ENCODE measurements at regions not wholly inside any gene's neighbourhood (a gene's known extent, or its start where the extent isn't known, plus 50 kb on each side); places are given as distances from the start of the nearest gene placed in this dataset.

DNA sequence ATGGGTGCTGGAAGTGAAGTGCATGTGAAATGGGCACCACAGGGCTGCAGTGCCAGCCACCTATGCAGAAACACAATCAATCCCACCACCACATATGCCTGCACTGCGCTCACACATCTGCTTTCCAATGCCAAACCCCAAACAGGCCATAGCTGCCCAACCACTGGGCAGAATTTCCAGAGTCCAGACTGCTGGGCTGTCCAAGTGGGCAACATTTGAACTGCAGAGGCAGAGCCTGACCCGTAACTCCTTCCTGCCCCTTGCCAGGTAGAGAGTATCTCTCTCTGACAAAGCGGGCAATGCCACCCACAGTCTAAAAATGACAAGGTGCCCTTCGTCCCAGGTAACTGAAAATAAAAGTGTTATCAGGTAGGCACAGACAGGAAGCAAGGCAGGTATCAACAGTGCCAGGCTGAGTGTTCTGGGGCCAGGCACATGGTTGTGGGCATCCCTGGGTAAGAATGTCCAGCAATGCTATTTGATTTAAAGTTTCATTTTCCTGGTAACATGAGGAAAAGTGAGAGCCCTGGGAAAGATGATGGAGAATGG, 79.5 kb downstream of the FOXA2 start:
- no peak for DNase-seq

DNA sequence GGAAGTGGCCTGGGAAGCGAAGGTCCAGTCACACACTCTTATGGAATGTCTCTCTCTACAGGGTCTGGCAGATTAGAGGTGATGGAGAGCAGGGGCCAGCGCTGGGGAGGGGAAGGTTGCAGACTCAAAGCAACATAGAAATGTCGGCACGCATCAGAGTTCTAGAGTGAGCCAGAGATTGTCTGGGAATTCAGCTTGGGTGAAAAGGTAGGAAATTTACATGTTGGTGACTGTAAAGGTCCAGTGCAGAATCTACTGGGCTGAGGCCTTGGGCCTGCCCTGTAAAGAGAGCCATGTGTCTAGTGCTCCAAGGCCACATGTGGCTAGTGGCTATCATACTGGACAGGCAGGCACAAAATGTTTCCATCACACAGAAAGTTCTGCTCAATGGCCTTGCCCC, 80.8 kb downstream of the FOXA2 start:
- no peak for DNase-seq

DNA sequence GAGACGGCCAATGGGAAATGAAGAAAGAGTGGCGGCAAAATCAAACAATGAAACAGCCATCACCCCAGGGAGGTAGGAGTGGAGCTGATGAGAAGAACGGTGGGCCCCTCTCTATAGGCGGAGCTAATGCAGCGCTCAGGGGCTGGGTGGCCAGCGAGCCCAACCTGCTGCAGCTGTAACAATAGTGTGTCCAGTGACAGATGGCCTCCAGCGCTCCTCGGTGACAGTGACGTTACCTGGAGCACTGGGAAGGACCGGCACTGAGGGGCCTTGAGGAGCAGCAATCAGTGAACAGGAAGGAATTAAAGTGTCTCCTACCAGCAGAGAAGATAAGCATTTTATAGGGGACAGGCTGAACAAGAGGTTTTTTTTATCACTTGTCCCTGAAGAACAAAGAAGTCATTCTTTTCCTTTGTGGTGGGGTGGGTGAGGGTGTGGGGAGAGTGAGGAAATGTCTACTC, 81.6 kb downstream of the FOXA2 start:
- no peak for DNase-seq

DNA sequence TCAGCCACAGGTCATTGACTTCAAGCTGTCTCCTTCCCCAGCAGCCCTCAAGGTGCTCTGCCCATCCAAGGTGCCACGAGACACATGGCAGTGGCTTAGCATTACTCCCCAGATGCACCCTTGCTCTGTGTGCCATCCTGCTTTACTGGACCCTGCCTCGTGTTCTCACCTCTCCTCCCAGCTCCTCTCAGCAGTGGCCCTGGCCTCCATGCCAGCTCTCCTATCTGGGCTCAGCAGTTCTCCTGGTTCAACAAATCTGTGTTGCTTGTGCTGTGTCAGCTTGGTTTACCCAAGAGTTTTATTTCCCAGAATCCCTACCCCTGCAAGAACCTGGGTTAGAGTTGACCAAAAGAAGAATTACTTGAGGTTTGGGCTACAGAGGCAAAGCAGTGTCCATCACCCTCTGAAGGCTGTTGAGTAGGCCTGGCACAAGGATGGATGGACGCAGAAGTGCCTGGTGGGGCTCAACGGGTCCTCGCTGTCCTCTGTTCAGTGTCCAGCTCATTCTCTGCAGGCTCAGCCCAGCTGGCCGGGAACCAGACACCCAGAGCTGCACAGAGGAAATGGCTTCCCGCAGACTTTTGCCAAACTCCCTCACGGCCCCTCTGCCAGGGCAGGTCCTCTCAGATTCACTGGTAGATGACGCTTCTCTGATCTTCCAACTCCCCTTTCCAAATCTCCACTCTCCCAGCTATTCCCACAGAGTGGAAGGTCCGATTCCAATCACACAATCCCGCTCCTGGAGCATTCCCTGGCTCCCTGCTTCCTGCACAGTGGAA, 82.6 kb downstream of the FOXA2 start:
- no peak for DNase-seq

DNA sequence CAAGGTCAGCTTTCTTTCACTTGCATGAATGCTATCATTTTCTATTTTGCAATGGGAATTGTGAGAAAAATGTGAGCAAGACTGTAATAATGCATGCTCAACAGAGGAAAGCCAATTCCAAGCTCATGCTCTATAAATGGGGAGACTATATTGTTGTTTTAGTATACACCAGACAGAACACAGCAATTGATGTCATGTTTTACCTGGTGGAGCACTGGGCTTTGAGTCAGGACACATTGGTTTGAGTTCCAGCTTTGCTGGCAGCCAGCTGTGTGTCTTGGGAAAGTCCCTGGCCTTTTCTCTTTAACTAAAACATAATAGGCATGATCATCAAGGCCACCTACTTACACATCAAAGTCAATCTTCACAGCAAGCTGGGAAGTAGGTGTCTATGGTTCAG, 83.3 kb downstream of the FOXA2 start:
- no peak for DNase-seq

DNA sequence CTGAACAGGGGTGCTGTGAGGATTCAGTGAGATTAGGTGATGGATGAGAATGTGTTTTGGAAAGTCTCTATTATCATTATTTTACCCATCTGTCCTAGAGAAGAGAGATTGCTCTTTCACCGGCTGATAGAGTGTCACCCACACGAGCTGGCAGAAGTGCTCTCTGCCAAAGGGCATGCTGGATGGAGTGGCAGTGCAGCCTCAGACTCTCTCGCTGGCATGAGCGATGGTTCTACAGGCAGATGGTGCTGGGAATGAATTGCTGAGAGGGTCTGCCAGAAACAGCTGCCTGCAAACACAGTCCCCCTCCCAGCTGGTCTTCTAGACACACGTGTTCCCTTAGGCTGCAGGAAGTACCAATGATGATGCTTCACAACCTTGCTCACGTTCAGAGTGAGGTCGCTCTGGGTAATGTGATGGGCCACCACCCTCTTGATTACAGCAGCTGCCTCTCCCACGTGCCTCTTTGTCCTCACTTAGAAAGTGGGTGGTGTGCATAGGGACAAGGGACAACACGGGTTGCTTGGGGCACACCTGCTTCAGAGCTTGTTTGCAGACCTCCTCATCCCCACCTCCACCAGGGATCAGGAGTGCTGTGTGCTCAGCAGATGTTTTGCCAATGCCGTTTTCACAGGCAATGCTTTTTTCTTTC, 84.7 kb downstream of the FOXA2 start:
- no peak for DNase-seq

DNA sequence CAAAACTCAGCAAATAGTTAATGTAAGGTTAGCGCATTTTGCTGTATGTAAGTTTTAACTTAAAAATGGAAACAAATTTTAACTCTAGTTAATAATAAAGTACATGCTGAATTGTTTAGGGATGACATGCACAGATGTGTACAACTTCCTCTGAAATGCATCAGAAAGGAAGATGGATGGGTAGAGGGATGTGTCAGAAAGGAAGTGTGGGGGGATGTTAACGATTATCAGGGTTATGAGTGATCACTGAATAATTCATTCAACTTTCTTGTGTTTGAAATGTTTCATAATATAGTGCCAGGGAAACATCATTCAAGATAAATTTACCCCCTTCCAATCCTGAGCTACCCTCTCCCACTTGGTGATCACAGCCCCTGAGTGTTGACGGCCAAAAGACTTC, 87.6 kb downstream of the FOXA2 start:
- DNase-seq: no peak

DNA sequence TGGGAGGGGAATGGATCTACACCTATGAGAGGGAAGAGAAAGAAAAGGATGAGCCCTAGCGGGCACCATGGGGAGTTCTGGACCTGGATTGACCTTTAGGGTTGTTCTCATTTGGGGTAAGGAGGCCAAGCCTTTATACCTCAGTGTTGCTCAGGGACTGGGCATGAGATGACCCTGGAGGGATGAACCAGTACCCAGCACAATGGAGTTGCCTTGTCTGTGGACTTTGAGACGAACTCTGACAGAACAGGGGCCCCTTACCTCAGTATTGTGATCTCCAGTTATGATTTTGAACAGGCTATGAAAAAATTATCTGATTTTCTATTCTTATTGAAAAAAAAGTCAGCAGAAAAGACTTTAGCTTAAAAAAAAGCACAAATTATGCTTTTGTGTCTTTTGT, 88.6 kb downstream of the FOXA2 start:
- DNase-seq: no peak

DNA sequence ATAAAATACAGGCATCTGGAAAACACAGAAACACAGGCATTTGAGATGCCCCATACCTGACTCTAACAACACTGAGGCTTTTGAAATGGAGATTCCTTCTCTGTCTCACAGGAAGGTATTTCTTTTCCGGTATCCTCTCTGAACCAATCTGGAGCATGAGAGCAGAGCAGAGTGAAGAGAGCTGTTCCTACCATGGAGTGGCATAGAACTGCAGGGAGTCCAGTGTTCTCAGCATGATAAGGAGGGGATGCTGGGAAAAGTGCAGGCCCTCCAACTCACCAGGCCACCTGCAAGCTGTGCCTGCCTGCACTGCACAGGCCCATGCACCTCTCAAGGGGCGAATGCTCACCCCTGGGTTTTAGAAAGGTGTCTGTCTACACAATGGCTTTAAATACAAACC, 89.2 kb downstream of the FOXA2 start:
- DNase-seq: no peak

DNA sequence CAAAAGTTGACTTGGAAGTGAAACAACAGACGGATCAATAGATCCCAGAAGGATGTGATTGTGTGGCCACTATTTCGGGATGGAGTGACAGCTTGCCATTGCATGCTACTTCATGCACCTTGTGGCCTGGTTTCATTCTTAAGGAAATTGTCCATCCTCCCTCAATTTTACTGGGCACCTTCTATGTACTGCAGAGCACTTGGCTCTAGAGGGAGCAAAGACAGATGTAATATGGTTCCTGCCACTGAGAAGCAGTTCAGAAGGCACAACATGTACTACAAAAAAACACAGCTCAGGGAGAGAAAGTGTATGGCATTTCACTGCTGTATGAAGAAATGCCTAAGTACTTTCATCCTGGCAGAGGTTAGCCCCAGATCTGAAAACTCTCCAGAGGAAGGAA, 91.9 kb downstream of the FOXA2 start:
- DNase-seq: no peak

DNA sequence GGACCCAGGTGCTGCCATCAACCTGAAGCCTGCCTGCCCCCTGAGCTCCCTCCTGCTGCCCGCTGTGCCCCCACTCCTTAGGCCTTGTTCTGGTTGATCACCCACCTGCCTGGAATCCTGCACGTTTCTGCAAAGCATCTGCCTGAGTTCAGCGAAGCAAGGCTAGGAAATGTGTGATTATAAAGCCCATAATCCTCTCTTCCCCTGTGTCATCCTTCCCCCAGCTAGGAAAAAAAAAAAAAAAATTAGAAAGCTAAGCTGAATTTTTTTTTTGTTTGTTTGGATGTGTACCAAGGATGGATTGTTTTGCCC, 93.2 kb downstream of the FOXA2 start:
- DNase-seq: no peak

DNA sequence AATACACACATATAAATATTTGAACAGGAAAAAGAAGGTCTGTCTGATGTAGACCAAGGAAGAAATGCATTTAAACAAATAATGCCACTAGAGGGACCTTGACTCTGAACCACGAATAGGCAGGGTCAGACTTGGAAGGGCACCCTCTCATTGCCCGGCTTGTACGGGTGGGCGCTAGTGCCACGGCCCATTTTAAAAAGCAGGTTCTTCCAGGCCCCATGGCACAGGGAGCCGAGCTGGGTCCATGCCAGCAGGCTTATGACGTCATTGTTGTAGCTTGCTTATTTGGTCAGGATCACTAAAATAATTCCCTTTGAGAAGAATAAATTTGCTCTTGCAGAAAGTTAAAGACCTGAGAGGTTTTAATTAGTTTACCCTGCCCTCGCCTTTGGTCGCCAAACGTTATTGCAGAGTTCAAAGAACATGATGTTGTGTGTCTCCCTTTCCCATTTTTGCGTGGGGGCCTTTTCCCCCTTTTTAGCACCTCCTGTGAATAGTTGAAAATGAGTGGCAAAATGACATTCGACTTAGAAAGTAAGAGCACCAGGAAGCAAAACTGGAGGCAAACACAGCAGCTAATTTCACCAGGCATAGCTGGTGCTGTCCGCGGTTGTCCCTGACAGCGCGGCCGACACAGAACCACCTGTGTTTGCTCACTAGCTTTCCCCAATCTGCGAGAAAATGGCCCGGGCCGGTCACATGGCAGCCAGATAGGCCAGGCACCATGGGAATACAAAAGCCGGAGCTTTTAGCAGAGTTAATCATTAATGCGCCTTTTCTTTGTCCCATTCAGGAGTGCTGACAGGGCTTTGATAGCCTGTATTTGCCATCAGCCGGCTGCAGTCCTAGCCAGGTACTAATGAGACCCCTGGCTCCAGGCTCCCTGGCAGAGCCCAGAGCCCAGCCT, 93.8 kb downstream of the FOXA2 start:
- no peak for DNase-seq

DNA sequence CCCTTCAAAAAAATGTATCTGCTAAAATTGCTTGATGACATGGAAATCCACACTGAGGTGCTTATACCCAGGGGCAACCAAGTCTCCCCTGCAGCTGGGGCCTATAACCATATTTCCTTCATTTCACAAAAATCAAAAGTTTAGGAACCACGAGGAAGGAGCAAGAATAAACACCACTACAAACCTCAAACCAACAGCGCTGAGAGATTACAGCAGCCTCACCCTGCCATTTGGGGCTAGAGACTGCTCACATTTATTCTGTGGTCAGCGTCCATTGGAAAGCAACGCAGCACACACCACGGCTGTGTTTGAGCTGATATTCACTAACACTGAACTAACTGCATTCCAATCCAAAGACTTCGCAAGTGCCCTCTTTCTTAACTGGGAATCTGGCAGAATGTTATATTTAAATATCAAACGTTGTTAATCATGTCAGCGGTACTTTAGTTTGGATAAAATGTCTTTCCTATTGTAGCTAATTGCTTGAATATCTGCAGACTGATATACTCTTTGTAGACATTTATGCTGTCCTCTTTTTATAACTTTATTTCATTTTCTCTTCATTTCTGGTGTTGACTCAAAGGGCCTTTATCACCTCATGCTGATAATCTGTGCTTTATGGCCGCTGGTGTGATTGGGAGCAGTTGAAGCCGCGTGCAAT, 94.6 kb downstream of the FOXA2 start:
- no peak for DNase-seq

DNA sequence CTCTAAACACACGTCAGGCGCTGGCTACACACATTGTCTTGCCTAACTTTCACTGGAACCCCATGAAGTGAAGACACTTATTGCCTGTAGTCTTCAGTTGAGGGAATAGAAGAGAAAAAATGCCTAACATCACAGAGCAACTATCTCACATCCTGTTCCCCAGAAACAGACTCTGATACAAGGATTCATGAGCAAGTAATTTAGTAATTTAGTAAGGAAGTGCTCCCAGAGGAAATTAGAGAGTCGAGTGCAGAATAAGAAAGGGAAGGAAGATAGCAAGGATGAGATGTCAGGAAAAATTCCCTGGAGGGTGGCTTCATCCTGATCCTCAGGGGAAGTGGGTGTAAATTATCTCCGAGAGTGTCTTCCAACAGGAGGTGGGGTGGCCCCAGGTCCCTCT, 104.0 kb downstream of the FOXA2 start:
- no peak for DNase-seq

DNA sequence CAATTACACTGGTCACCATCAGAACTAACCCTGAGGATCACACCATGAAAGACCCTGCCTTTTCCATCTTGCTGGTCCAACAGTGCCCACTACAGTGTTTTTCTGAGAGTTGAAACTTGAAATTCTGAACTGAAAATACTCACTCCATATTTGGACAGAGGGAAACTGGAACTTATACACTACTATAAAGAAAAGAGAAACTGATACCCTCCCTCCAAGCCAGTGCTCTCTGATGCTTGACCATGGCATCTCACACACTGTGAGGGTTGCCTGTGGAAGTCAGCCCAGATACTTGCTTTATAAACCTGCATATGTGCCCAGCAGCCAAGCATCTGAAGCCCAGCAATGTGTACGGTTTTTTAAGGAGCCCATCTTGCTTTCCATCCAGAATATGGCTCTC, 108.7 kb downstream of the FOXA2 start:
- no peak for DNase-seq

DNA sequence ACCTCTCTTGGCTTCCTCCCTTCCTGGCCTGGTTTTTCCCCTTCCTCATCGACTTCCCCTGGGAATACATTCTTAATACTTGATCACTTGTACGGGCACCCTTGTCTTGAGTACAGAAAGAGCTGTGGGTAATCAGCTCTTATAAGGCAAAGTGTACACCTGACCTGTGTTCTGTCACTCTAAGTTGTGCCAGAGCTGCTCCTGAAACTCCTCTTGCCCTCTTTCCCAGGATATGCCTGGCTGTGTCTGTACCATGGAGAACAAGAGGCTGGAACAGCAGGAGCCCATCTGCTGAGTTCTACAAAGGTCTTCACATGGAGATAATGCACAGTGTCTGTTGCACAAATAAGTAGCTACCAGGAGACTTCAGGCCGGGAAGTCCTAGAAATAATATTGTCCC, 110.1 kb downstream of the FOXA2 start:
- DNase-seq: no peak

DNA sequence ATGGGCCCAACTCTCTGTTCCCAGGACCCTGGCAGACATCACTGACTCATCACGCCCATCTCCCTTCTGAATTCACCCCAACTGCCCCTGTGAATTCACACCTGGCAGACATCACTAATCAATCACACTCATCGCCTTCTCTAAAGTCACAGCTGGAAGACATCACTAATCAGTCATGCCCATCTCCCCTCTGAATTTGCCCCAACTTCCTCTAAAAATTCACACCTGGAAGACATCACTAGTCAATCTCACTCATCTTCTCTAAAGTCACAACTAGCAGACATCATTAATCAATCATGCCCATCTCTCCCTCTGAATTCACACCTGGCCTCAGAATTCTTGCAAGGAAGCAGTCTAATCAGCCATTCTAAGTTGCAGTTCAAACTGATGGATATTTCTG, 111.1 kb downstream of the FOXA2 start:
- DNase-seq: no peak

DNA sequence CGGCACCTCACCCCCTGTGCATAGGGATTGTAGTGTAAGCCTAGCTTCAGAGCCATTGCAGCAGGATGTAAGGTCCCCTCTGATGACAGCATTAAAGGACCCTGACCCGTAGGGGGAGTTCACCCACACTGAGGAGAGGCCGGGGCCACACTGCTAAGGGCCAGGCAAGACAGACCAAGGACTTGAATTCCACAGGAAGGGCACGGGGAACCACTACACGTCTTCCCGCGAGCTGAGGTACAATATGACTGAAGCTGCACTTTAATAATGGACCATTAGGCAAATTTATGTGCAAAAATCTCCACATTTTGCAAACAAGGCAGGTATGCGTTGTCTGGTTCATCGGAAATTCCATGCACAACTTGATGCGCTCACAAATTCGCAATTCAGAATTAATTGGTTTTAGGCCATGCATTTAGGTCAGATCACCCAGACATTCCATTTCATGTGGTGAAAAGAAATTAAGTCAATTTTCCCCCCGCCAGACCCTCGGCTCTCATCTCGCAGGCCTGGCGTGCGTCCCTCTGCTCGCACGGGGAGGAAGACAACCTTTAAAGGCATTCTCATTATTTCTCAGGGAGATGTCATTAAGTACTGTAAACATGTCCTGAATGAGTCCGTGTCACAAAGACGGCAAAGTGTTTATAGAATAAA, 111.8 kb downstream of the FOXA2 start:
- no peak for DNase-seq

DNA sequence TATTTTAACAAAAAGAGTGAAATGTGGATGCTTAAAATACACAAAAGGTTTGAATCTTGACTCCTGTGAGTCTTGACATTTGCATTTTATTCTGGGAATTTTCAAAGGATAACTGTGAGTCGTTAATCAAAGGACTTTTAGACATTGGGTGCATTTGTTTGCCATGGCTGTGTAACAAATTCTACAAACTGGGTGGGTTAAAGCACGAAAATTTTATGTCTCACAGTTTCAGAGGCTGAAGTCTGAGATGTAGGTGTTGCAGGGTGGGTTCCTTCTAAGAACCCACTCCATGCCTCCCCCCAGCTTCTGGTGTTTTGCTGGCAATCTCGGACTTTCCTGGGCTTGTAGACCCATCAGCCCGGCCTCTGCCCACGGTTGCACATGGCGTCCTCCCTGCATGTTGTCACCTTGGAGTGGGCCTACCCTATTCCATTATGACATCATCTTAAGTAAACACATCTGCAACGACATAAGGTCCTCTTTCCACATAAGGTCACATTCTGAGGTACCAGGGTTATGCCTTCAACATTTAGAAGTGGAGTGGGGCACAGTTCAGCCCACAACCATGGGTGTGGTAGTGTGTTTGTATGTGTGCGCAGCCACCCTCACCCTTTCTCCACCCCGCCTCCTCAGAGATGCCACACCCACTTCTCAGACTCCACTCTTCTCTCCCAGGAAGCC, 113.1 kb downstream of the FOXA2 start:
- DNase-seq: no peak

DNA sequence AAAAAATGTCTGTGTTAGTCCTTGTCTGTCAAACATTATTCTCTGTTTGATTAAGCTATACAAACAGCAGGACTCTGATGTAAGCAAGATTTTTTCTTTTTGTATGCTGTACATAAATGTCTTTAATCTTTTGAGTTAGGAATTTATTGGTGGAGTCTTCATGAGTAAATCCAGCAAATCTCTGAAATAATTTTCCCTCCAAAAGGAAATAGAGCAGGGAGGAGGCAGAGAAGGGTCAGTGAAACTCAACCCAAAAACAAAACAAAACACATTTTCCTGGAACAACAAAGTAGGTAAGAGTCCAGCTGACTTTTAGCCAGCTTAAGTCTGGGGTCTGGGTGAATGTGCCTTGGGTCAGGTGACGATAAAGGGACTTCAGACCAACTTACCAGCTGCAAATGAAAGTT, 113.7 kb downstream of the FOXA2 start:
- DNase-seq: no peak

DNA sequence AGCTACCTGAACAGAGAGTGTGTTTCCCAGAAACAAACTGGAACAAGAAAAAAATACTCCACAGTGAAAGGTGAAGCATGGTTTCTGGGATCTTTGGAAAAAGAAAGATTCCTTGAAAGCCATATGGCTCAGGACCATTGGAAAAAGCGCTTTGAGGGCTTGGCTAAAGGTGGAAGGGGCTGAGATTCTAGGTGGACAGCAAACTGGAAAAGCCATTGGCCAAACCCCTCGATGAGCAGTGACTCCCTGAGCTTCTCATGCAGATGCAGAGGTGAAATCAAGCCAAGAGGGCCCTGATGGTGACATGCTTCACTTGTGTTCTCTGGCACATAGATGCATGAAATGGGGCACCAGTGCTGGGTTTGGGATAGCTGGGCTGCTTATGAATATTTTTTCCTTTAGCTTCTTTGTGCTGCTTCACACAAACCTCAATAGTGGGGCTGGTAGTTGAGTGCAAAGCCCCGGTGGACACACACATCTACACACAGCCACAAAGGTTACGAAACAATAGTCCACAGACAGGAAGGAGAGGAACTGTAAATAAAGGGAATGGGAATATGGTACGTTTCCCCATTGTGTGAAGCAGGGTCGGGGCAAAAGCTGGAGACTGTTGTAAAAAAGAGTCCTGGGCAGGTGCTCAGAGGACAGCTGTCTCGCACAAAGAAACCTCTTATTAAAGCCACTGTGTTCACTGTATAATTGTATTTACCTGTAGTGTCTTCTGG, 117.8 kb downstream of the FOXA2 start:
- DNase-seq: no peak

Data from inflammatory macrophage (primary cell).